NCI-H446 (cell line): ENCODE measurements at regions not wholly inside any gene's neighbourhood (a gene's known extent, or its start where the extent isn't known, plus 50 kb on each side); places are given as distances from the start of the nearest gene placed in this dataset.
"Not testable (repeated sequence)": the region's sequence is repeated elsewhere in the genome, so short reads cannot be mapped to it uniquely, and the experiment has no call there.

Experiments used
- DNase-seq, 2 experiments: peaks; one replicate each; lab custom pipeline; 2025; lab: John Stamatoyannopoulos, UW

DNA sequence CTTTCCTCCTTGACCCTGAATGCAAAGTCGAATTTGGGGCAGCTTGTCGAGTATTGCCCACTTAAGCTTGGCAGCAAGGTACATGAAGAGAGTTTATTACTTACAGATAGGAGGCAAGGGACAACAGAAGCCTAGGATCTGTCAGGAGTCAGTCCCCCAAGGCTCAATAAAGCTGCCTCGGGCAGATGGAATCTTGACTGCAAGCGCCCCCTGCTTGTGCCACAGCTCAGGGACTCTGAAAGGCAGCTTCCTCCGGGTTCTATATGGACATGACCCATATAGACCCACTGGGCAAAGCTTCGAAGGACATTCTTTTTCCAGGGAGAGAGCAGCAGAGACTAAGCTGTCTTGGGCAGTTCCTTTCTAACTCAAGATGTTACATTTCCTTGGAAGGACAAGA is 971.5 kb downstream of the EFNA5 start:
- DNase-seq, result no peak

DNA sequence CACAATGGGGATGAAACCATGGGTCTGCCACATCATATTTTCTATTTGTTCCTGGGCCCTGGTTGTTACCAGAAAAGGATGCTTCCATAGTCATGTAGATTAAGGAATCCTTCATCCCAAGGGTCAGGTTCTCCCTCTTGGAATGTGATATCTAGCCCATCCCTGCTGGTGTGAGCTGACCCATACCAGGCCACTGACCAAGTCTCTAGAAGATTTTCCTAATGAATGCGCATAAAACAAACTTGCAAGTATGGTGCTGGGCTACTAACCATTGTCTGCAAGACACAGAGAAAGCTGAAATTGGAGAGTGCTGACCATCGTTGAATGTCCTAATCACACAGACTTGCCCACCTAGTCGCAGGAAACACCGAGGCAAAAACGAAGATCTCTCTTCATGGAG is 972.6 kb downstream of the EFNA5 start:
- DNase-seq, result no peak

DNA sequence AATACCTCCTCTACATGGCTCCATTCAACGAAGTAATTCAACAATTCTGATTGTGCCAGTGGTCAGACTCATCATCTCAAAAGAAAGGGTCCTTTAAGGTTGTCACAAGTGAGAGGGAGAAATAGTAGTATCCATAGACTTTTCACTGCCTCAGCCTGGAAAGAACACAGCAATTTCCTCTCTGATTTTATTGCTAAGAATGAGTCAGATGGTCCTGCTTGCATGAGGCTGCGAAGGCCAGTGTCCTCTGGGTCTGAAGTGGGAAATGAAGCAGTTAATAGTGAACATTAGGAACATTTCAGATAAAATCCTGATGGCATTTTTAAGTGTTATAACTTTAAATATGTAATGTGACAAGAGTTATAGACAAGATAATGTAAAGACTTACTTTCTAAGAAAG is 979.0 kb downstream of the EFNA5 start:
- DNase-seq, result no peak

DNA sequence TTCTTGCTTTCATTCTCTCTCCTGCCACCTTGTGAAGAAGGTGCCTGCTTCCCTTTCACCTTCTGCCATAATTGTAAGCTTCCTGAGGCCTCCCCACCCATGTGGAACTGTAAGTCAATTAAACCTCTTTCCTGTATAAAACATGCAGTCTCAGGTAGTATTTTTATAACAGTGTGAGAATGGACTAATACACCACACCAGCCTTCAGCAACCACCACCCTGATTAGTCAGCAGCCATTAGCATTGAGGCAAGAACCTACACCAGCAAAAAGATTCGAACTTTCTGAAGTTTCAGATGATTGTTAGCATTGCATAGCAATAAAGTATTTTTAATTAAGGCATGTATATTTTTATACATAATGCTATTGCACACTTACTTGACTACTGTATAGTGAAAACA is 980.2 kb downstream of the EFNA5 start:
- DNase-seq, result no peak

DNA sequence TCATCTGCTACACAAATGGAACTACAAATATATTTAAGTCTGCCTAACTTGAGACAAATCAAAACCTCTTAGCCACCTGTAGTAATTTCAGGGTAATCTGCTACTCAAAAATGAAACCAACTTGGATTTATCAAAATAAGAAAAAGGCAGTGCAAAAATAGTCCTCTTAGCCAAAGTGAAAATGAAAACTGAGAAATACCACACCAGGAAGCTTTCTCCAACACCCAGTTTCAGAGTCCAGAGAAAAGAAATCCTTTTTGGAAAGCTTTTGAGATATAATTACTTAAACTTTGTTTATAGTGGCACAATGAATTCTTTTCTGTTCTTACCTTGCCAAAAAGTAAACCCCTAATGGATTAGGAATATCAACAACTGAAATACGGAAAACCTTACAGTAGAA is 990.4 kb downstream of the EFNA5 start:
- no peak for DNase-seq

DNA sequence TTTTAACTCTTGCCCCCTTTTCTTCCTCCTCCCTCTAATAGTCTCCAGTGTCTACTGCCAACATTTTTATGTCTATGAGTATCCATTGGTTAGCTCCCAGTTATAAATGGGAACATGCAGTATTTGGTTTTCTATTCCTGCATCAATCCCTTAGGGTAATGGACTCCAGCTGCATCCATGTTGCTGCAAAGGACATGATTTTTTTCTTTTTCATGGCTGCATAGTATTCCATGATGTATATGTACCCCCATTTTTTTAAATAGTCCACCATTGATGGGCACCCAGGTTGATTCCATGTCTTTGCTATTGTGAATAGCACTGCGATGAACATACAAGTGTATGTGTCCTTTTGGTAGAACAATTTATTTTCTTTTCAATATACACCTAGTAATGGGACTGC is 993.7 kb downstream of the EFNA5 start:
- no peak for DNase-seq

DNA sequence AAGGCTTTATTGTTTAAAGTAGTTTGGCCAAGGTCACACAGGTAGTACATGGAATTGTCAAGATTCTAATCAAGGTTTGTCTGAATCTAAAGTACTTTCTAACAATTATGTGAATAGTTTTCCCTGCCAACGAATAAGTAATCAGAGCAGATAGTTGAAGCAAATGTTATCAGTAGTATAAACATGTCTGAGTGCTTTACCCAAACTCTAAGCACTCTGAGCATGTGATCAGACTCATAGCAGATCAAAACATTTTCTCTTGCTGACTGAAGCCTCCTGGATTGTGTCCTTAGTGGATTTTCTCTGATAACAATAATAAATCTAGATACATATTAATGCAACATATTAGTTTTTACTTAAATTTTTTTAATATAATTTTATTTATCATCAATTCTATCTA is 995.0 kb downstream of the EFNA5 start:
- no peak for DNase-seq

DNA sequence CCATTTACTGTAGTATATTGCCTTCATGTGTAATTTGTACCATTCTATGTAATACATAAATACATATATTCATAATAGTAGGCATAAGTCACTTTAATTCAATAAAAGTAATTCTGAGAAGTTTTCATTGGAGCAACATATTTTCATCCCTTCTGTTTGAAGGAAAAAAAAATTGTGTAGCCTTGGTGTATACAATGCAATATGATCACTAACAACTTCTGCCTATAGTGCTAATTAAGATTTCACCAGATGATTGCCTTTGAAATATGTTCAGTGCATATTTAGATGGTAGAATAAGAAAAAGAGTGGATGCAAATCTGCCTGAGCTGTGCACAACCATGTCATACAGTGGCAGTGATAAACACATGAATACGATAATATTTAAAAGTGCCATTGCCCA is 996.8 kb downstream of the EFNA5 start:
- no peak for DNase-seq

DNA sequence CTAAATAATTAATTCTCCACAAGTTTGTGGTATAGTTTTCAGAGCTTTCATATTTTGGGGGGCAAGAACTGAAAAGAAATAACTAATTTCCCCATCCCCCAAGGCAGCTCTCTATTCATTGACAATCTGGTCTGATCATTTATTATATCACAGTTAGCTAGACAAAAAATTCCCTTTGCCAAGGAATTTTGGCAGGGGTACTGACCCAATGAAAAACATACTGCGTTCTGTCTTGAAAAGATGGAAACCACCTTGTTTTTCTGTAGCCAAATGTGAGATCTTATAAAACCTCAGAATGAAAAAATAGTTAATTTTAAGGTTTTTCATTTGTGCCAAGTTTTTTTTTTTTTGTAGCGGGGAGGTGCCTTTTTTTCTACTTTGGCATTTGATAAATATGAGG is 1008.9 kb downstream of the EFNA5 start:
- peak; percentile 76 to 87 for DNase-seq

DNA sequence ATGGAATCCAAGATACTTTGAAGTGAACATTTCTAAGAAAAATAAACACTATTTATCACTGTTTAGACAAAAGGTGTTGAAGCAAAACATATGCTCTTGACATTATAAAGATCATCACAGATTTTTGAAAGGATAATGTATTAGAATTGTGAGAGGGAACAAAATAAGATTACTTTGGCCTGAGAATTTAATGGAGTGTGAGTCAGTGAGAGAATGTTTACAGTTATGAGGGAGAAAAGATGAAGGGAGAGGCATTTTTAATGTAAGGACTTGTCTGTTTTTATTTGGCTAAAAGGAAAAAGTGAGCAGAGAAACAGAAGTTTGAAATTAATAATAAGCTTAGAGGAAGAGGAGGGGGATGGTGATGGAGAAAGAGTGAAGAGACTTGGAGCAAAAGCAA is 1010.1 kb downstream of the EFNA5 start:
- no peak for DNase-seq

DNA sequence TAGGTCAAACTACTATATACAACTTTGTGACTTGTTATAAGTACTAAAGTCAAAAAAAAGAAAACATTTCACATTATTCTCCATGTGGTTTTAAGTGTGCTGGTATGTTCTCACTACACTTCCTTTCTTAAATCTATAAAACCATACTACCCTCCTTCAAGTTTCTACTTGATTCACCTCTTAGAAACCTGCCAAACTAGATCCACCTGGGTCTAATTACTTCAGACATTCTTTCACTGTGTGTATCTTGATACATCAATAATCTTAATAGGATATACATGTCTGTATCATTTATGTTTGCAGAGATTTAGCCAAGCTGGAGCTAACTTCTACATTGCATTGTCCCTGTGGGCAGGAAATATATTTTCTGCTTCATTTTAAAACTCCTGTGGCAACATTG is 1012.6 kb downstream of the EFNA5 start:
- no peak for DNase-seq

DNA sequence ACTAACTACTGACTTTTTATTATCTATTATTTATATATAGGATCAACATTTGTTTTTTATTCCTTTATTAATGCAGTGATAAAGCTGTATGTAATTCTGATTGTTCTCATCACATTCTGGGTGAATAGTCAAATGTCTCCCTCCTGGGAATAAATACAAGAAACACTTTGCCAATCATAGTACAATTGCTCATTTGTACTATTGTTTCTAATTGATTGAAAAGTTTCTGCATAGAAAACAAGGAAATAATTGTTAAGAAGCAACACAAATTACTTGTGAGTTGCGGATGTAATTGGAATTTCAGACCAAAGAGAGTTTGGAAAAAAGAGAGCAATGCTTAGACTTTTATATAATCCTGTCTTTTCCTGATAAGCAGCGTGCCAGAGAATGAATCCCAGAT is 1013.9 kb downstream of the EFNA5 start:
- no peak for DNase-seq

DNA sequence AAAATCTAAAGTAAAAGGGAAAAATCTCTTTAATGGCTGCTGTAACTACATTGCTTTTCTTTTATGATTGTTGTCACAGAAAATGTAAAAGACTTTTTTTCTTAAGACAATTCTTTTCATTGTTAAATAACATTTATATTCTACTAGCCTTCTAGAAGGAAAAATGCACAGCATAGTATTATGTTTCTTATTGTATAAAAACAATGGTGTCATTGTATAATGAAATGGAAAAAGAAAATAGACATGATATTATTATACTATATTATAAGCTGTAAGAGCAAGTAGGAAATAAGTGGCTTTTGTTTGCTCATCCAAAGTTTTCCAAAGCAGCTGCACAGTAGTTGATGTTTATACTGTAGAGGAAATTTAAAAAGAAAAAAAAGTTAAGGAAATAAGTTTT is 1021.7 kb downstream of the EFNA5 start:
- DNase-seq, result no peak

DNA sequence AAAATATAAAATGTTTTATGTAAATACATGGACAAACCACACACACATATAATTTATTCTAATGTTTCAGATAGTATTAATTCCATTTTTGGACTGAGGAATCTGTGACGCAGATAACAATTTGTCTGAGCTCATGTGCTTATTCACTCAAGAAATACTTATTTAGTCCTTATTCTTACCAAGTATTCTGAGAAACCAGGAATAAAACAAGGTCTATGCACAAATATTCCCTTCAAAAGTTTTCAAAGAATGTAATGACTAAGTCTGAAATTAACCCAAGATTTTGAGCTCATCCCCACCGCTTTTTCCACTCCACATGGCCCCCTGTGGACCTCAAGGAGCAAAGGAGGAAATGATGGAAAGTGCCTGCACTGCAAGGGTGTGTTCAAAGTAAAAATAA is 1022.3 kb downstream of the EFNA5 start:
- DNase-seq, result no peak

DNA sequence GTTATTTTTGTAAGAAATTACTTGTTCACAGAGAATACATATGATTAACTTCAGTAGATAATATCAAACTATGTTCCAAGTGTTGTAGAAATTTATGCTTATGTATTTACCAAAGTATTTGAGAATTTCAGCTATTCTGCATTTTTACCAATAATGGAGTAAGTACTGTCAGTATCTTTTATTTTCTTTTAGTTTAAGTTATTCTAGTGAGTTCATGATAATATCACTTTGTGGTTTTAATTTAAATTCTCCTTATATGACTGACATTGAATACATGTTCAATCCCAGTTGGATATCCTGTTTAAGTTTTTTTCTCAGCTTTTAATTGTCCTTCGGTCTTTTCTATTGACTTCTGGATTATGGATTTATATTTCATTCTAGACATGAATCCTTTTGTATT is 1024.6 kb downstream of the EFNA5 start:
- DNase-seq, result no peak

DNA sequence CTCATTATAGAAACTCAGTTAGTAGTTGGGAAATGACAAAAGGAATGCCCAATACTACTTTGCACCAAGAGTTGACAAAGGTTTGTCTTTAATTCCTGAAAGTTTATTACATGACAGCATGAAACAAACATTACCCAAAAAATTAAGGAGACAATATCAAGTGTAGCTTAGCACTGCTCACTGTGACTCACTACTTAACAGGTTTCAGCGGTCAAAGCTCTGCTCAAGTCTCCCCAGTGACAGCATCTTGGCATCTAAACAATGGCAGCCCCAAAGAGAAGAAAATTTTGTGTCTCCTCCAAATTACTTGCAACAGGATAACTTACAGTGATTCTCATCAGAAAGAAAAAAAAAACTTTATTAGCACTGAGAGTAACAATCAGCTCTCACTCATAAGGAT is 1030.2 kb downstream of the EFNA5 start:
- DNase-seq, result no peak

DNA sequence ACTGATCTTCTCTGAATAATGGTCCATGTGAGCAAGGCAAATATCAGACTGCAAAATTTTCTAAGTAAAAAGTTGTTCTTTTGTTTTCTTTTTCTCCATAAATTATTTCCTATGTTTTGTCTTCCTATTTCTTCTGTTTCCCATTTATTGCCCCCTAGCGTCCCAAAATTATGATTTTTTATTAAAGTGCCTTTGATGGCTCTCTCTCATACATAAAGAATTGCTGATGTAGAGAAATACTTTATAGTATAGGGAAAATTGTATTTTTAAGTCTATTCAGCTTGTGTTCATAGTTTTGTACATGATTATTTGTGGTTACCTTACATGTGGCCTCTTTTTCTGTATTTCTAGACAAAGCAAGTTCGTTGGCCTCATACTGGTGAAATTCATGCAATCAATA is 1031.2 kb downstream of the EFNA5 start:
- DNase-seq, result no peak

DNA sequence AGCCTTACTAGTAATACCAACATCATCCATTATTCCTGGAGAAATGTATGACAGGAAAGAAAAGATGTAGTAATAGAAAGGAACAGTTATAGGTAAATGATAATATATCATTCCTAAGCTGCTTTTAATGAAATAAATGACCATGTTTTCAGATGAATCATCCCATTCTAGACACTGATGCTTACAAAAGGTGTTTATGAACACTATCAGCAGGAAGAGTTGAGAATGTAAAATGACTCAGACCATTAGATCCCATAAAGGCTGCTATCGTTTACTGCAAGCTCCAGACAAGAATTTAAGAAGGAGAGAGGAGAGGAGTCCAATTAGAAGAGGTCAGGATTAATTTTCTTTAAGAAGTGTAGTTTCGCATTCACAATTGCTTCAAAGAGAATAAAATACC is 1033.5 kb downstream of the EFNA5 start:
- DNase-seq, result no peak

DNA sequence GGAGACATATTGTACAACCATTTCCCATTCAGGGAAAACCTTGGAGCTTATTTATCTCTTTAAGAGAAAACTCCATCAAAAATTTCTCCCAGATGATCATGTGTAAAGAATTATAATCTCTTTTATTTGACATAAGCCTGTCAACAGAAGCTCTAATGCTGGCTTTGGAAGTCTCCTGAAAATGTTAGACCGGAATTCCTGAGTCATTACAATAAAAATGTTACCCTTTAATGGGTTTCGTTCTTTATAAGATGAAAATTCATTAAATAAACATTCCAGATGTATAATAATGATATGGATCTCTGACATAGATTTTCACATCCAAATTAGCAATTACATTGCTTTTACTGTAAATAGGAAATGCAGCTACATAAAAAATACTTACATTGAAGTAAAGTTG is 1036.4 kb downstream of the EFNA5 start:
- no peak for DNase-seq

DNA sequence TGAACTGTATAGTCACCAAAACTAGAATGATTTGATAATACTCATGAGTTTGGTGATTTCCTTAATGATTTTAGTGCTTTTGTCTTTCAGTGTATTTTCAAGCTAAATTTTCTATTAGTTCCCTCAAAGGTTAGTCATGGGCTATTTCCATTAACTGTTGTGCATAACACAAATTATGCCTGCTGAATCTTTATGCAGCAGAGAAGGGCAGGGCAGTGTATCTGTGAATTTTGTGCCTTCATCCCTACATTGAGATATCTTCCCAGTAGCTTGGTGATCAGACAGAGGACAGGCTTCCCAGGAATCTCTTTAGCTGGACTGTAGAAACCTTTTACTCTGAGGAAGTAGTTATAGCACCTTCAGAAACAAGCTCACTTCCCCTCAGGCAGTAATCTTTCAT is 1036.9 kb downstream of the EFNA5 start:
- DNase-seq, result no peak

DNA sequence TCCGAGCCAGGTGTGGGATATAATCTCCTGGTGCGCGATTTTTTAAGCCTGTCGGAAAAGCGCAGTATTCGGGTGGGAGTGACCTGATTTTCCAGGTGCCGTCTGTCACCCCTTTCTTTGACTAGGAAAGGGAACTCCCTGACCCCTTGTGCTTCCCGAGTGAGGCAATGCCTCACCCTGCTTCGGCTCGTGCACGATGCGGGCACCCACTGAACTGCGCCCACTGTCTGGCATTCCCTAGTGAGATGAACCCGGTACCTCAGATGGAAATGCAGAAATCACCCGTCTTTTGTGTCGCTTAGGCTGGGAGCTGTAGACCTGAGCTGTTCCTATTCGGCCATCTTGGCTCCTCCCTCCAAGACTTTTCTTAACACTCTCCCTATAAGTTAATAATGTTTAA is 1042.3 kb downstream of the EFNA5 start:
- not testable (repeated sequence) for DNase-seq

DNA sequence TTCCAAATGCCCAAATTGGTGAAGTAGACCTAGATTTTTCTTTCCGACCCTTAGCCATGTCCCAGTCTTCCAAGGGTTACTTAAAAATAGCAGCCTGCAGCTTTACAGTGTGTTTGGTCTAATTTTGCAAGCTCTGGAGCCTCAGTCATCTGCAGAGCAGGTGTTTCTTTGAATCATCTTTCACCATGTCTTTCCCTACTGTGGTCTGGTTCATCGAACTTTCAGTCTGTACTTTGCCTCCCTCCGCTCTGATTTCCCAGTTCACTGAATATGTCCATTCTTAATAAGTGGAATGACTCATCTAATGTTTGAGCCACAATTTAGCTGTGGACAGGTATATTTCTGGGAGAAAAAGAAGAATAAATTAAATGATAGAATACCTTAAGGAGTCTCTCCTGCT is 1060.7 kb downstream of the EFNA5 start:
- no peak for DNase-seq

DNA sequence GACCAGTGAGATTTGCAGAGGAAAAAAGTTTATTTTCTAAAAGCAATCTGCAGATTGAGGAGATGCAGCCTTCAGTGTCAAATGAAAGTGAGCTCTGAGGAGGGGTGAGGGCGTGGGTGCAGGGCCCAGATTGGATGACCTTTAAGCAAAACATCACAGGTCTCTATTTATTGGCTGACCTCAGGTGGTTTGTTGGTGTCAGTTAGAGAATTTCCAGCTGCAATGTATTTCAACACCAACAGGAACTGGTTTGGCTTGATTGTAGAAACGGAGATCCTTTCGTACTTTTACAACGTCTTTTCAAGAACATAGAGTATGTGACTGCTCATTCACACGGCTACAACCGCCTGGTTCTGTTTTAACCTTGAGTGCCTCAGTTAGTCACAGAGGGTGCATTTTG is 1069.1 kb downstream of the EFNA5 start:
- no peak for DNase-seq

DNA sequence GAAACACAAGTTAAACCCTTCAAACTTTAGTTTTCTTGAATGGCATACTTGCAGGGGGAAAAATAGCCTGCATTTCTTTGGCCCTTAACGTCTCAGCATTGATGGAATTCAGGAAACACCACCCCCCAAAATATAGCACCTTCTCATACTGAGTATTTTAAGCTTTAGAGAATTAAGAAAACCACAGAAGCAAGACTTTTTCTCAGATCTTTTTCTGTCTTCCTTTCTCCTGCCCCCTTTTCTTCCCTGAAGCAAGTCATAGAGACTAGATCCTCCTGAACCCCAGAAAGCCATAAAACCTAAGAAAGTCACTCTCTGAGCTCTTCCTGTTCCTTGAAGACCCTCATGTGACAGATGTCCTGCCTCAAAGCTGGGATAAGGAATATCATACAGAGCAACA is 1069.9 kb downstream of the EFNA5 start:
- no peak for DNase-seq

DNA sequence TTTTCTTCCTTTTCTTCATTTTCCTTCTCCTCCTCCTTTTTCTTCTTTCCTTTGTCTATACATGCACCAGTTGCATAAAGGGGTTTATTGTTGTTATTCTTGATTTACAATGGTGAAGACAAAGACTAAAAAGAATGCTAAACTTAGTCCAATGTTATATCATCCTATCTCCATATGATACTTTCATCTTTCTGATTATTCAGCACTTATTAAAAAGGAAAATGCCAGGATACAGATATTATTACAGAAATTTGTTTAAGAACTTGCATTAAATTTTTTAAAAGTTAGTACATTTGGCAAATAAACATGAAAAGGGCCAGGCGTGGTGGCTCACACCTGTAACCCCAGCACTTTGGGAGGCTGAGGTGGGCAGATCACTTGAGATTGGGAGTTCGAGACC is 1074.9 kb downstream of the EFNA5 start:
- no peak for DNase-seq
